Uterus (tissue), 2 donors: ENCODE measurements at regions not wholly inside any gene's neighbourhood (a gene's known extent, or its start where the extent isn't known, plus 50 kb on each side); places are given as distances from the start of the nearest gene placed in this dataset.

ENCODE experiments used
- POLR2A ChIP-seq, 2 donors: fragments of 450-650 bp; IDR thresholded peaks; one replicate each; pipeline ENCODE4 v1.6.1; 2016; ENCODE audit warnings: antibody characterized with exemption in 2 of 2, mild to moderate bottlenecking in 1 of 2, moderate library complexity in 1 of 2
- TF ChIP-seq, protein P1 (sequence below), 4 experiments: fragments of 200-600 bp in 2 of 4; fragments of 450-650 bp in 2 of 4; sonication (generic) in 2 of 4; IDR thresholded peaks; one replicate each; pipeline ENCODE4 v1.5.1; 2016 to 2019; ENCODE audit warnings: antibody characterized with exemption in 4 of 4, mild to moderate bottlenecking in 2 of 4, moderate library complexity in 1 of 4

DNA sequence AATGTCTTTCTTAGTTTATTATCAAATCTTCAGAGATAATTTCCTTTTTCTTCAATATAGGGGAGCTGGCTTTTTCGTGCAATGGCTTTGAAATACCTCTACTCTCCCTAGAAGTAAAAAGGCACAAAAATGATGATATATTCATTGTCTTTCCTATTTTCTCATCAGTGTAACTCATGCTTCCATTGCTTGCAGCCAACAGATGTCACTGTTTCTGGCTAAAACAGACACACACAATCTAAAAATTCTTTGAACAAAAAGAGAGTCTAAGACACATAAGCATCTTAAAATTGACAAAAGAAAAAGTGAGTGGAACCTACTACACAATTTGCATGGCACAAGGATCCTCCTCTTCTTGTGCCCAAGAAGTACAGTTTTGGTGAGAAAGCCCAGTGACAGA, 448.7 kb upstream of the VRK2 start:
- TF ChIP-seq, protein P1, sequence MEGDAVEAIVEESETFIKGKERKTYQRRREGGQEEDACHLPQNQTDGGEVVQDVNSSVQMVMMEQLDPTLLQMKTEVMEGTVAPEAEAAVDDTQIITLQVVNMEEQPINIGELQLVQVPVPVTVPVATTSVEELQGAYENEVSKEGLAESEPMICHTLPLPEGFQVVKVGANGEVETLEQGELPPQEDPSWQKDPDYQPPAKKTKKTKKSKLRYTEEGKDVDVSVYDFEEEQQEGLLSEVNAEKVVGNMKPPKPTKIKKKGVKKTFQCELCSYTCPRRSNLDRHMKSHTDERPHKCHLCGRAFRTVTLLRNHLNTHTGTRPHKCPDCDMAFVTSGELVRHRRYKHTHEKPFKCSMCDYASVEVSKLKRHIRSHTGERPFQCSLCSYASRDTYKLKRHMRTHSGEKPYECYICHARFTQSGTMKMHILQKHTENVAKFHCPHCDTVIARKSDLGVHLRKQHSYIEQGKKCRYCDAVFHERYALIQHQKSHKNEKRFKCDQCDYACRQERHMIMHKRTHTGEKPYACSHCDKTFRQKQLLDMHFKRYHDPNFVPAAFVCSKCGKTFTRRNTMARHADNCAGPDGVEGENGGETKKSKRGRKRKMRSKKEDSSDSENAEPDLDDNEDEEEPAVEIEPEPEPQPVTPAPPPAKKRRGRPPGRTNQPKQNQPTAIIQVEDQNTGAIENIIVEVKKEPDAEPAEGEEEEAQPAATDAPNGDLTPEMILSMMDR (IDR thresholded peaks at IDR 0.05), result no peak
- no peak for TF ChIP-seq POLR2A (IDR thresholded peaks at IDR 0.05)
